ENCODE measurements at regions not wholly inside any gene's neighbourhood (a gene's known extent, or its start where the extent isn't known, plus 50 kb on each side); places are given as distances from the start of the nearest gene placed in this dataset.

GRCh38 chr11:116317212-116317611, 455.6 kb downstream of the BUD13 start:
- DNase-seq (ENCODE audit: low spot score) = no peak
- H3K4me3 ChIP-seq (ENCODE audit: low read depth in 1 of 3, low read length in 3 of 3) = no peak overlapping the region
- no peaks in the 10 kb centered on the region for H3K27me3 ChIP-seq (ENCODE audit: control insufficient read depth in 4 of 4, insufficient read depth in 4 of 4, low read length in 3 of 4)
- peaks cover 0 to 10% (median 2%) of the 10 kb centered on the region in 4 donors for H3K4me1 ChIP-seq (ENCODE audit: control insufficient read depth in 4 of 4, insufficient read depth in 4 of 4, low read length in 3 of 4)
- H3K27ac ChIP-seq (ENCODE audit: low read depth in 1 of 2, low read length in 2 of 2) = no peak overlapping the region
- no peaks in the 10 kb centered on the region for H3K36me3 ChIP-seq (ENCODE audit: control insufficient read depth in 4 of 4, insufficient read depth in 3 of 4, low read depth in 1 of 4, low read length in 3 of 4)
- 70% methylated on average over 3 of the region's 3 CpGs for WGBS
- no peak for TF ChIP-seq FOXA2 (IDR thresholded peaks at IDR 0.05)
- TF ChIP-seq YY1 (IDR thresholded peaks at IDR 0.05) = no peak
- TF ChIP-seq GABPA (IDR thresholded peaks at IDR 0.05 in 1 of 2, conservative IDR thresholded peaks at IDR 0.05 in 1 of 2) = no peak
- no peak for TF ChIP-seq SP1 (IDR thresholded peaks at IDR 0.05)
- TF ChIP-seq, protein P1, sequence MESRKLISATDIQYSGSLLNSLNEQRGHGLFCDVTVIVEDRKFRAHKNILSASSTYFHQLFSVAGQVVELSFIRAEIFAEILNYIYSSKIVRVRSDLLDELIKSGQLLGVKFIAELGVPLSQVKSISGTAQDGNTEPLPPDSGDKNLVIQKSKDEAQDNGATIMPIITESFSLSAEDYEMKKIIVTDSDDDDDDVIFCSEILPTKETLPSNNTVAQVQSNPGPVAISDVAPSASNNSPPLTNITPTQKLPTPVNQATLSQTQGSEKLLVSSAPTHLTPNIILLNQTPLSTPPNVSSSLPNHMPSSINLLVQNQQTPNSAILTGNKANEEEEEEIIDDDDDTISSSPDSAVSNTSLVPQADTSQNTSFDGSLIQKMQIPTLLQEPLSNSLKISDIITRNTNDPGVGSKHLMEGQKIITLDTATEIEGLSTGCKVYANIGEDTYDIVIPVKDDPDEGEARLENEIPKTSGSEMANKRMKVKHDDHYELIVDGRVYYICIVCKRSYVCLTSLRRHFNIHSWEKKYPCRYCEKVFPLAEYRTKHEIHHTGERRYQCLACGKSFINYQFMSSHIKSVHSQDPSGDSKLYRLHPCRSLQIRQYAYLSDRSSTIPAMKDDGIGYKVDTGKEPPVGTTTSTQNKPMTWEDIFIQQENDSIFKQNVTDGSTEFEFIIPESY (IDR thresholded peaks at IDR 0.05) = no peak
- TF ChIP-seq ATF3 (IDR thresholded peaks at IDR 0.05) = no peak
- TF ChIP-seq TAF1 (conservative IDR thresholded peaks at IDR 0.05) = no peak
- TF ChIP-seq FOXA1 (IDR thresholded peaks at IDR 0.05) = no peak
- TF ChIP-seq MAX (IDR thresholded peaks at IDR 0.05) = no peak
- no peak for TF ChIP-seq CTCF (IDR thresholded peaks at IDR 0.05; ENCODE audit: low read depth, low read length, missing input control)
- TF ChIP-seq HNF4A (conservative IDR thresholded peaks at IDR 0.05) = no peak
- TF ChIP-seq RAD21 (IDR thresholded peaks at IDR 0.05) = no peak
- TF ChIP-seq EGR1 (IDR thresholded peaks at IDR 0.05; ENCODE audit: low read depth in 2 of 2) = no peak
- no peak for TF ChIP-seq NR2F2 (IDR thresholded peaks at IDR 0.05)
- TF ChIP-seq HNF4G (IDR thresholded peaks at IDR 0.05) = no peak
- no peak for TF ChIP-seq RXRA (IDR thresholded peaks at IDR 0.05)
- TF ChIP-seq, protein P2, sequence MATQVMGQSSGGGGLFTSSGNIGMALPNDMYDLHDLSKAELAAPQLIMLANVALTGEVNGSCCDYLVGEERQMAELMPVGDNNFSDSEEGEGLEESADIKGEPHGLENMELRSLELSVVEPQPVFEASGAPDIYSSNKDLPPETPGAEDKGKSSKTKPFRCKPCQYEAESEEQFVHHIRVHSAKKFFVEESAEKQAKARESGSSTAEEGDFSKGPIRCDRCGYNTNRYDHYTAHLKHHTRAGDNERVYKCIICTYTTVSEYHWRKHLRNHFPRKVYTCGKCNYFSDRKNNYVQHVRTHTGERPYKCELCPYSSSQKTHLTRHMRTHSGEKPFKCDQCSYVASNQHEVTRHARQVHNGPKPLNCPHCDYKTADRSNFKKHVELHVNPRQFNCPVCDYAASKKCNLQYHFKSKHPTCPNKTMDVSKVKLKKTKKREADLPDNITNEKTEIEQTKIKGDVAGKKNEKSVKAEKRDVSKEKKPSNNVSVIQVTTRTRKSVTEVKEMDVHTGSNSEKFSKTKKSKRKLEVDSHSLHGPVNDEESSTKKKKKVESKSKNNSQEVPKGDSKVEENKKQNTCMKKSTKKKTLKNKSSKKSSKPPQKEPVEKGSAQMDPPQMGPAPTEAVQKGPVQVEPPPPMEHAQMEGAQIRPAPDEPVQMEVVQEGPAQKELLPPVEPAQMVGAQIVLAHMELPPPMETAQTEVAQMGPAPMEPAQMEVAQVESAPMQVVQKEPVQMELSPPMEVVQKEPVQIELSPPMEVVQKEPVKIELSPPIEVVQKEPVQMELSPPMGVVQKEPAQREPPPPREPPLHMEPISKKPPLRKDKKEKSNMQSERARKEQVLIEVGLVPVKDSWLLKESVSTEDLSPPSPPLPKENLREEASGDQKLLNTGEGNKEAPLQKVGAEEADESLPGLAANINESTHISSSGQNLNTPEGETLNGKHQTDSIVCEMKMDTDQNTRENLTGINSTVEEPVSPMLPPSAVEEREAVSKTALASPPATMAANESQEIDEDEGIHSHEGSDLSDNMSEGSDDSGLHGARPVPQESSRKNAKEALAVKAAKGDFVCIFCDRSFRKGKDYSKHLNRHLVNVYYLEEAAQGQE (IDR thresholded peaks at IDR 0.05) = no peak
- no peak for TF ChIP-seq JUND (IDR thresholded peaks at IDR 0.05)
- no peak overlapping the region for H3K9ac ChIP-seq (ENCODE audit: low read depth in 1 of 2, low read length in 2 of 2)
- no peaks in the 10 kb centered on the region for H3K9me3 ChIP-seq (ENCODE audit: control insufficient read depth in 4 of 4, low read length in 3 of 4)
